ENCODE measurements at regions not wholly inside any gene's neighbourhood (a gene's known extent, or its start where the extent isn't known, plus 50 kb on each side); places are given as distances from the start of the nearest gene placed in this dataset.
"Not testable (repeated sequence)": the region's sequence is repeated elsewhere in the genome, so short reads cannot be mapped to it uniquely, and the experiment has no call there.

GRCh38 chr5:130708754-130709153, 456.3 kb downstream of the HINT1 start:
- no peak for DNase-seq

GRCh38 chr5:130706696-130707095, 458.4 kb downstream of the HINT1 start:
- no peak for DNase-seq

GRCh38 chr5:130705368-130705767, 459.7 kb downstream of the HINT1 start:
- DNase-seq = no peak

GRCh38 chr5:130693509-130693908, 471.5 kb downstream of the HINT1 start:
- no peak for DNase-seq

- no peak for DNase-seq
Observed at GRCh38 chr5:130692770-130693169, 472.3 kb downstream of the HINT1 start.

- DNase-seq = no peak
Observed at GRCh38 chr5:130689831-130690230, 475.2 kb downstream of the HINT1 start.

- DNase-seq = no peak
Observed at GRCh38 chr5:130687085-130687733, 477.8 kb downstream of the HINT1 start.

GRCh38 chr5:130678637-130679036, 486.4 kb downstream of the HINT1 start:
- no peak for DNase-seq

- DNase-seq = no peak
Observed at GRCh38 chr5:130666462-130666861, 498.6 kb downstream of the HINT1 start.

- no peak for DNase-seq
Observed at GRCh38 chr5:130652176-130652575, 512.9 kb downstream of the HINT1 start.

- no peak for DNase-seq
Observed at GRCh38 chr5:130651440-130651839, 513.6 kb downstream of the HINT1 start.

GRCh38 chr5:130643321-130643720, 521.7 kb downstream of the HINT1 start:
- no peak for DNase-seq

- DNase-seq = no peak
Observed at GRCh38 chr5:130642461-130642860, 522.6 kb downstream of the HINT1 start.

GRCh38 chr5:130627145-130627544, 537.9 kb downstream of the HINT1 start:
- DNase-seq = no peak

- DNase-seq = no peak
Observed at GRCh38 chr5:130624805-130625204, 540.3 kb downstream of the HINT1 start.

GRCh38 chr5:130616161-130616560, 548.9 kb downstream of the HINT1 start:
- DNase-seq = no peak

GRCh38 chr5:130605234-130605633, 559.8 kb downstream of the HINT1 start:
- DNase-seq = no peak

GRCh38 chr5:130596647-130597046, 568.4 kb downstream of the HINT1 start:
- DNase-seq = not testable (repeated sequence)

- DNase-seq = no peak
Observed at GRCh38 chr5:130580264-130580663, 584.8 kb downstream of the HINT1 start.

- DNase-seq = no peak
Observed at GRCh38 chr5:130578354-130578753, 586.7 kb downstream of the HINT1 start.

- no peak for DNase-seq
Observed at GRCh38 chr5:130571076-130571475, 594.0 kb downstream of the HINT1 start.

- DNase-seq = no peak
Observed at GRCh38 chr5:130568791-130569190, 596.3 kb downstream of the HINT1 start.

- DNase-seq = no peak
Observed at GRCh38 chr5:130555429-130555828, 609.6 kb downstream of the HINT1 start.

- no peak for DNase-seq
Observed at GRCh38 chr5:130550562-130550928, 614.5 kb downstream of the HINT1 start.

- no peak for DNase-seq
Observed at GRCh38 chr5:130549884-130550561, 615.0 kb downstream of the HINT1 start.

Data from SIG-M5 (cell line).